ENCODE measurements at regions not wholly inside any gene's neighbourhood (a gene's known extent, or its start where the extent isn't known, plus 50 kb on each side); places are given as distances from the start of the nearest gene placed in this dataset.

DNA sequence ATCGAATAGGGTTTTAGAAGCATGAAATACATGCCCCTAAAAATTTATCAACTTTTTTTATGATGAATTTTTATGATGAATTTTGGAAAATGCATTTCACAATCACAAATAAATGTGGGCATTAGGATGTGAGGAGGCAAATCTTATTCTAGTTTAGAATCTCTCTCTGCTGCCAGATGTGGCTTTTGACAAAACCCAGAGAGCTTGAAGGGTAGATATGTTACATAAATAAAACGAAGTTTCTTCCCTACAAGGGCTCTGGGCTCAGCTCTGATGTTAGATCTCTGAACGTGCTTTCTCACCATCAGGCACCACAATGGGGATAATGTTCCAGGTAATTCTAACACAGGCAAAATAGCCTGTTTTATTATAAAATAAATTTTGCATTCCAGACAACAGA lies 102.3 kb upstream of the ADAMTSL1 start:
- FAIRE-seq (no peak), DNase-seq (ENCODE audit: low spot score) (no peak), ATAC-seq (no peak)
- no peaks in the 10 kb centered on the region for H3K4me1 ChIP-seq (ENCODE audit: insufficient read depth, low read length)
- CTCF ChIA-PET (ENCODE audit: low intra/inter-chr PET ratio, low total read pairs) = no interaction called here
- intact Hi-C loops (cut with micrococcal nuclease; ENCODE audit: unreplicated experiment) (no loop called here), in situ Hi-C loops (cut with HindIII; ENCODE audit: extremely low pct_ligation_motif_present, low pct_unique_long_range_greater_than_20kb) (no loop called here)
- no peak for TF ChIP-seq ZNF12 (CRISPR knock-in tag; IDR thresholded peaks at IDR 0.05)
- no peak for TF ChIP-seq ZBTB3 (CRISPR knock-in tag; IDR thresholded peaks at IDR 0.05; ENCODE audit: borderline replicate concordance, low read depth)
- no peak for TF ChIP-seq ZNF225 (CRISPR knock-in tag; IDR thresholded peaks at IDR 0.05)
- no peak for TF ChIP-seq GZF1 (CRISPR knock-in tag; IDR thresholded peaks at IDR 0.05)
- no peak for TF ChIP-seq ZNF619 (CRISPR knock-in tag; IDR thresholded peaks at IDR 0.05)
- no peak for TF ChIP-seq PATZ1 (CRISPR knock-in tag; IDR thresholded peaks at IDR 0.05)
- no peak for TF ChIP-seq CC2D1A (CRISPR knock-in tag; IDR thresholded peaks at IDR 0.05)
- TF ChIP-seq KLF11 (CRISPR knock-in tag; IDR thresholded peaks at IDR 0.05) = no peak
- no peak for TF ChIP-seq NBN (conservative IDR thresholded peaks at IDR 0.05)
- TF ChIP-seq, protein P1, sequence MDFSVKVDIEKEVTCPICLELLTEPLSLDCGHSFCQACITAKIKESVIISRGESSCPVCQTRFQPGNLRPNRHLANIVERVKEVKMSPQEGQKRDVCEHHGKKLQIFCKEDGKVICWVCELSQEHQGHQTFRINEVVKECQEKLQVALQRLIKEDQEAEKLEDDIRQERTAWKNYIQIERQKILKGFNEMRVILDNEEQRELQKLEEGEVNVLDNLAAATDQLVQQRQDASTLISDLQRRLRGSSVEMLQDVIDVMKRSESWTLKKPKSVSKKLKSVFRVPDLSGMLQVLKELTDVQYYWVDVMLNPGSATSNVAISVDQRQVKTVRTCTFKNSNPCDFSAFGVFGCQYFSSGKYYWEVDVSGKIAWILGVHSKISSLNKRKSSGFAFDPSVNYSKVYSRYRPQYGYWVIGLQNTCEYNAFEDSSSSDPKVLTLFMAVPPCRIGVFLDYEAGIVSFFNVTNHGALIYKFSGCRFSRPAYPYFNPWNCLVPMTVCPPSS (IDR thresholded peaks at IDR 0.05) = no peak
- TF ChIP-seq, protein P2, sequence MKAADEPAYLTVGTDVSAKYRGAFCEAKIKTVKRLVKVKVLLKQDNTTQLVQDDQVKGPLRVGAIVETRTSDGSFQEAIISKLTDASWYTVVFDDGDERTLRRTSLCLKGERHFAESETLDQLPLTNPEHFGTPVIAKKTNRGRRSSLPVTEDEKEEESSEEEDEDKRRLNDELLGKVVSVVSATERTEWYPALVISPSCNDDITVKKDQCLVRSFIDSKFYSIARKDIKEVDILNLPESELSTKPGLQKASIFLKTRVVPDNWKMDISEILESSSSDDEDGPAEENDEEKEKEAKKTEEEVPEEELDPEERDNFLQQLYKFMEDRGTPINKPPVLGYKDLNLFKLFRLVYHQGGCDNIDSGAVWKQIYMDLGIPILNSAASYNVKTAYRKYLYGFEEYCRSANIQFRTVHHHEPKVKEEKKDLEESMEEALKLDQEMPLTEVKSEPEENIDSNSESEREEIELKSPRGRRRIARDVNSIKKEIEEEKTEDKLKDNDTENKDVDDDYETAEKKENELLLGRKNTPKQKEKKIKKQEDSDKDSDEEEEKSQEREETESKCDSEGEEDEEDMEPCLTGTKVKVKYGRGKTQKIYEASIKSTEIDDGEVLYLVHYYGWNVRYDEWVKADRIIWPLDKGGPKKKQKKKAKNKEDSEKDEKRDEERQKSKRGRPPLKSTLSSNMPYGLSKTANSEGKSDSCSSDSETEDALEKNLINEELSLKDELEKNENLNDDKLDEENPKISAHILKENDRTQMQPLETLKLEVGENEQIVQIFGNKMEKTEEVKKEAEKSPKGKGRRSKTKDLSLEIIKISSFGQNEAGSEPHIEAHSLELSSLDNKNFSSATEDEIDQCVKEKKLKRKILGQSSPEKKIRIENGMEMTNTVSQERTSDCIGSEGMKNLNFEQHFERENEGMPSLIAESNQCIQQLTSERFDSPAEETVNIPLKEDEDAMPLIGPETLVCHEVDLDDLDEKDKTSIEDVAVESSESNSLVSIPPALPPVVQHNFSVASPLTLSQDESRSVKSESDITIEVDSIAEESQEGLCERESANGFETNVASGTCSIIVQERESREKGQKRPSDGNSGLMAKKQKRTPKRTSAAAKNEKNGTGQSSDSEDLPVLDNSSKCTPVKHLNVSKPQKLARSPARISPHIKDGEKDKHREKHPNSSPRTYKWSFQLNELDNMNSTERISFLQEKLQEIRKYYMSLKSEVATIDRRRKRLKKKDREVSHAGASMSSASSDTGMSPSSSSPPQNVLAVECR (CRISPR knock-in tag; IDR thresholded peaks at IDR 0.05; ENCODE audit: borderline replicate concordance) = no peak
- TF ChIP-seq ZNF484 (CRISPR knock-in tag; IDR thresholded peaks at IDR 0.05; ENCODE audit: borderline replicate concordance, low read depth) = no peak
- no peak for TF ChIP-seq ZNF598 (CRISPR knock-in tag; IDR thresholded peaks at IDR 0.05; ENCODE audit: borderline replicate concordance)
- TF ChIP-seq MIXL1 (CRISPR knock-in tag; IDR thresholded peaks at IDR 0.05) = no peak
- POLR2A ChIA-PET = no interaction called here
- WGBS (ENCODE audit: low lambda C conversion rate) = 0% methylated on average over 3 of the region's 3 CpGs
- no TSS peak for BruUV-seq (replicated peaks)
- no peaks in the 10 kb centered on the region for H4K20me1 ChIP-seq (ENCODE audit: insufficient read depth, low read length)
- no peaks in the 10 kb centered on the region for H3K9me3 ChIP-seq (ENCODE audit: low read length)
- H3K27me3 ChIP-seq (ENCODE audit: control insufficient read depth in 1 of 2, insufficient read depth in 2 of 2, low read length in 2 of 2) = no peaks in the 10 kb centered on the region
- no peaks in the 10 kb centered on the region for H3K36me3 ChIP-seq (replicated peaks in 1 of 2; ENCODE audit: control insufficient read depth in 1 of 2, insufficient read depth in 2 of 2, low read length in 2 of 2)
- H2AFZ ChIP-seq (ENCODE audit: low read length) = no peak overlapping the region
- no peak overlapping the region for H3K4me2 ChIP-seq (ENCODE audit: low read depth, low read length)
- no peak overlapping the region for H3K27ac ChIP-seq (ENCODE audit: extremely low read length, insufficient read depth, low read length)
- no peaks in the 10 kb centered on the region for H3K79me2 ChIP-seq (ENCODE audit: insufficient read depth, low read length)
- no peak overlapping the region for H3K9ac ChIP-seq (ENCODE audit: insufficient read depth, low read depth, low read length)
- no peak overlapping the region for H3K4me3 ChIP-seq (replicated peaks in 1 of 3; ENCODE audit: insufficient read depth in 1 of 3, low read depth in 2 of 3, low read length in 3 of 3)

Measured in HepG2 (cell line).